Activated T-cell treated with anti-CD3 and anti-CD28 coated beads for 4 hours (primary cell): ENCODE measurements at regions not wholly inside any gene's neighbourhood (a gene's known extent, or its start where the extent isn't known, plus 50 kb on each side); places are given as distances from the start of the nearest gene placed in this dataset.
"Not testable (repeated sequence)": the region's sequence is repeated elsewhere in the genome, so short reads cannot be mapped to it uniquely, and the experiment has no call there.

ENCODE experiments used
- DNase-seq: peaks from one replicate; pipeline ENCODE4 v3.0.0-alpha.2; 2020

- no peak for DNase-seq
These were observed 180.5 kb downstream of the ENC1 start for GRCh38 chr5:74459984-74460383.

- no peak for DNase-seq
These were observed 182.7 kb downstream of the ENC1 start for GRCh38 chr5:74457876-74458275.

GRCh38 chr5:74454263-74455030 lies 186.1 kb downstream of the ENC1 start:
- no peak for DNase-seq

GRCh38 chr5:74452856-74453255 lies 187.7 kb downstream of the ENC1 start:
- DNase-seq: no peak

- DNase-seq: no peak
These were observed 190.4 kb downstream of the ENC1 start for GRCh38 chr5:74450095-74450494.

- no peak for DNase-seq
These were observed 193.7 kb downstream of the ENC1 start for GRCh38 chr5:74446725-74447241.

GRCh38 chr5:74442466-74442865 lies 198.1 kb downstream of the ENC1 start:
- no peak for DNase-seq

GRCh38 chr5:74441616-74442015 lies 198.9 kb downstream of the ENC1 start:
- DNase-seq: no peak

GRCh38 chr5:74440341-74440740 lies 200.2 kb downstream of the ENC1 start:
- DNase-seq: no peak

- DNase-seq: not testable (repeated sequence)
These were observed 202.7 kb downstream of the ENC1 start for GRCh38 chr5:74437870-74438269.

GRCh38 chr5:74433896-74434829 lies 206.4 kb downstream of the ENC1 start:
- no peak for DNase-seq

- DNase-seq: no peak
These were observed 207.2 kb downstream of the ENC1 start for GRCh38 chr5:74433255-74433895.

GRCh38 chr5:74432721-74433120 lies 207.8 kb downstream of the ENC1 start:
- no peak for DNase-seq

- no peak for DNase-seq
These were observed 208.3 kb downstream of the ENC1 start for GRCh38 chr5:74432216-74432615.

- no peak for DNase-seq
These were observed 209.2 kb downstream of the ENC1 start for GRCh38 chr5:74431290-74431669.

- DNase-seq: no peak
These were observed 209.8 kb downstream of the ENC1 start for GRCh38 chr5:74430631-74431289.

- DNase-seq: no peak
These were observed 211.0 kb downstream of the ENC1 start for GRCh38 chr5:74429495-74429894.

- no peak for DNase-seq
These were observed 211.7 kb downstream of the ENC1 start for GRCh38 chr5:74428876-74429275.

- DNase-seq: no peak
These were observed 212.3 kb downstream of the ENC1 start for GRCh38 chr5:74428275-74428674.

- no peak for DNase-seq
These were observed 214.0 kb downstream of the ENC1 start for GRCh38 chr5:74426506-74426905.

GRCh38 chr5:74424162-74424868 lies 216.2 kb downstream of the ENC1 start:
- no peak for DNase-seq

- DNase-seq: no peak
These were observed 217.1 kb downstream of the ENC1 start for GRCh38 chr5:74423383-74423782.
